ENCODE measurements at regions not wholly inside any gene's neighbourhood (a gene's known extent, or its start where the extent isn't known, plus 50 kb on each side); places are given as distances from the start of the nearest gene placed in this dataset.

- DNase-seq, result no peak
Observed at GRCh38 chr13:111519041-111519440, 198.6 kb downstream of the TEX29 start.

- DNase-seq, result no peak
Observed at GRCh38 chr13:111519490-111520170, 199.2 kb downstream of the TEX29 start.

DNA sequence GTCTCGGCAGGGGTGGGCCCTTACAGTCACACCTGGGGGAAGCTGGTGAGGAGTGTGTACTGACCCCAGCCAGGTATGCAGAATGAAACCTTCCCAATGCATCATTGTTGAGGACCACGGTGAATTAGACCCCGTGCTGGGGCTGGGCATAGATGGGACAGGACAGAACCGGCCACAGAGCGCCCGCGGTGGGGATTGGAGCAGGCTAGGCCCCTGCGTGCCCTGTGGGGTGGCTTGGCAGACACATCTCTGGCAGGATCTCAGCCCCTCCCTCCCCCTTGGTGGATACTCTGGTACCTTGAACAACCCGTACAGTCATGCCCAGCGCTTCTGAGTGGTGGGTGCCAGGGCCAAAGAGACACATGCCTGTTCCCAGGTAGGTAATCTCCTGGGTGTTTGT, 200.6 kb downstream of the TEX29 start:
- DNase-seq, result no peak

GRCh38 chr13:111521691-111522229, 201.3 kb downstream of the TEX29 start:
- no peak for DNase-seq

DNA sequence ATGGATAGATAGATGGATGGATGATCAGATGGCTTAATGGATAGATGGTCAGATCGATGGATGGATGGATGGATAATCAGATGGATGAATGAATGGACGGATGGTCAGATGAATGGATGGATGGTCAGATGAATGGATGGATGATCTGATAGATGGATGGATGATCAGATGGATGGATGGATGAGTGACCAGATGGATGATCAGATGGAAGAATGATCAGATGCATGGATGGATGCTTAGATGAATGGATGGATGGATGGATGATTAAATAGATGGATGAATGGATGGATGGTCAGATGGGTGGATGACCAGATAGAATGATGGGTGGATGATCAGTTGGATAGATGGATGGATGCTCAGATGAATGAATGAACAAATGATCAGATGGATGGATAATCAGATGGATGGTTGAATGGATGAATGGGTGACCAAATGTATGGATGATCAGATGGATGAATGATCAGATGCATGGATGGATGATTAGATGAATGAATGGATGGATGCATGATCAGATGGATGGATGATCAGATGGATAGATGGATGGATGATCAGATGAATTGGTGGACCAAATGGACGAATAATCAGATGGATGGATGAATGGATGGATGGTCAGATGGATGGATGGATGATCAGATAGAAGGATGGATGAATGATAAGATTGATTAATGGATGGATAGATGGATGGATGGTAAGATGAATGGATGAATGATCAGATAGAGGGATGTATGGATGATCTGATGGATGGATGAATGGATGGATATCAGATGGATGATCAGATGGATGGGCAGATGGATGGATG, 205.1 kb downstream of the TEX29 start:
- no peak for DNase-seq

GRCh38 chr13:111526922-111527321, 206.5 kb downstream of the TEX29 start:
- DNase-seq, result no peak

GRCh38 chr13:111527614-111528229, 207.3 kb downstream of the TEX29 start:
- no peak for DNase-seq

DNA sequence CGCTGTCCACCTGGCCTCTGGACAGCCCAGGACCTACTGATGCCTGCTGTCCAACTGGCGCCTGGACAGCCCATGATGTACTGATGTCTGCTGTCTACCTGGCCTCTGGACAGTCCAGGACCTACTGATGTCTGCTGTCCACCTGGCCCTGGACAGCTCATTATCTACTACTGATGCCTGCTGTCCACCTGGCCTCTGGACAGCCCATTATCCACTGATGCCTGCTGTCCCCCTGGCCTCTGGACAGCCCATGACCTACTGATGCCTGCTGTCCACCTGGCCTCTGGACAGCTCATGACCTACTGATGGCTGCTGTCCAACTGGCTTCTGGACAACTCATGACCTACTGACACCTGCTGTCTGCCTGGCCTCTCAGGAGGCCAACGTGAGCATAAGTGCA, 208.1 kb downstream of the TEX29 start:
- DNase-seq, result no peak

GRCh38 chr13:111530137-111530870, 209.9 kb downstream of the TEX29 start:
- no peak for DNase-seq

DNA sequence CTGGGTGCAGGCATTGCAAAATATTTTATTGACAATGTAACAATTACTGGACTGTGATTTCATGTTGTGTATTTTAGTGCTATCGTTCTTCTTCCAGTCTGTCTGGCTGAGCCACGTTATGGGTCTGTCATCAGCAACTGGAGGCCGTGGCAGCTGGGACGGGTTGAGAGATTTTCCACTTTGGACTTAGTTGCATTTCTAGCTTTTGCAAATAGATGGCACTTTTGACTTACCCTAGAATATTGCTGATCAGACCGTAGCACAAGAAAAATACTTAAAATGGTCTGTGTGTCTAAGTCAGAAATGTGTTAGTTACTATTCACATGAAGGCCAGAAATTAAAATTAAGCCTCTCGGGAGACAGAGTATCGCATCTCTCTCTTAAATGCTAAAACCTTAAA, 211.1 kb downstream of the TEX29 start:
- DNase-seq, result no peak

GRCh38 chr13:111532111-111532510, 211.7 kb downstream of the TEX29 start:
- no peak for DNase-seq

- DNase-seq, result no peak
Observed at GRCh38 chr13:111533900-111534683, 213.7 kb downstream of the TEX29 start.

- DNase-seq, result no peak
Observed at GRCh38 chr13:111534751-111535522, 214.5 kb downstream of the TEX29 start.

- no peak for DNase-seq
Observed at GRCh38 chr13:111535523-111535811, 215.0 kb downstream of the TEX29 start.

- DNase-seq, result no peak
Observed at GRCh38 chr13:111536075-111536642, 215.7 kb downstream of the TEX29 start.

DNA sequence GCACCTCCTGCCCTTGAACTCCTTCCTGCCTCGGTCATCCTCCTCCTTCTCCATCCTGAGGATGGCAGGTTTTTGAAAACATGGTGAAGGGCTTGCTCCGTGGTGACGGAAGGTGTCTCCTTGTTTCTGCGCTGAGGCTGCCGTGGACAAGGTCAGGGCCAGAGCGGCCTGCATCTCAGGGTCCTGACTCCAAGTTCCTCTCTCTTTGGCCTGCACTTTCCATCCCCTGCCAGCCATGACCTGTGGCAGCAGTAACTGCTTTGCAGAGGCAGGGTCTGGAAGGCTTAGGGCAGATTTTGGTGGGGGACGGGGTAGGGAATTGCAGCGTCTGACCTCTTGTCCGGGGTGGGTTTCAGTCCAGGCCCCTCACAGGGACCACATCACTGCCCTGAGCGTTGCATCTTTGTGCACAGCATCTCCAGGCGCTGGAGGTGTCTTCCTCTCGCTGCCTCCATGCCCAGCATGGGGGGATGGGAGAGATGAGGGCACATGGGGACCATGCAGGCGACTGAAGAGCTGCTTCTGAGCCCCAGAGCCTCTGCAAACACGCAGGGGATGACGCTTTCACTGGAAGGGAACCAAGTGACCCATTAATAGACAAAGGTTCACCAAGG, 216.8 kb downstream of the TEX29 start:
- DNase-seq, result no peak

DNA sequence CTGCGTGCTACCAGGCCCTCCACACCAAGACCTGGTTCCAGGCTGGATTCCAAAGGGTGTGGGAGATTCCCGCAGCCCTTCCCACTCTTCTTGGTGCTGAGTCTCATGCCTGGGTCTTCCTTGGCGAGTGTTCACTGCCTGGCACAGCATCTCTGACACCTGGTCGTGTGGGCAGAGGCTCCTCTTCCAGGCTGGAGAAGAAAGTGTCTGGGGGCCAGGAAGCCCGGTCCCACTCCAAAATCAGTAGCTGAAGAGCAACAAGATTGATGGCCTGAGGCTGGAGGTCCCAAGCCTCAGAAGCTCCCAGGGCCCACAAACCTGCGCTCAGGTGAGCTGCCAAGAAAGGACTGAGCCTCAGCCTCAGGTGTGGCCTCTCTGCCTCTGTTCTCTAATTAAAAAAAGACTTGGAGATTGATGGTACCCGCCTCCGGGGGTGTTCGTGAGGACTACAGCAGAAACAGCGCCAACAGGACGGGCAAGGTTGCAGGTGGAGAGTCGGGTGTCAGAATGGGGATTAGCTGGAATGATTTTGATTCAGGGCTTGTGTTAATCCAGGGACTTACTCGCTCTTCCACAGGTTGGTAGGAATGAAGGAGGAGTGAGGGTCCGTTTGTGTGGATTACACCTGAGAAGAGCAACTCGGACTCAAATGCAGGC, 217.5 kb downstream of the TEX29 start:
- DNase-seq, result no peak

GRCh38 chr13:111539252-111539651, 218.8 kb downstream of the TEX29 start:
- no peak for DNase-seq

DNA sequence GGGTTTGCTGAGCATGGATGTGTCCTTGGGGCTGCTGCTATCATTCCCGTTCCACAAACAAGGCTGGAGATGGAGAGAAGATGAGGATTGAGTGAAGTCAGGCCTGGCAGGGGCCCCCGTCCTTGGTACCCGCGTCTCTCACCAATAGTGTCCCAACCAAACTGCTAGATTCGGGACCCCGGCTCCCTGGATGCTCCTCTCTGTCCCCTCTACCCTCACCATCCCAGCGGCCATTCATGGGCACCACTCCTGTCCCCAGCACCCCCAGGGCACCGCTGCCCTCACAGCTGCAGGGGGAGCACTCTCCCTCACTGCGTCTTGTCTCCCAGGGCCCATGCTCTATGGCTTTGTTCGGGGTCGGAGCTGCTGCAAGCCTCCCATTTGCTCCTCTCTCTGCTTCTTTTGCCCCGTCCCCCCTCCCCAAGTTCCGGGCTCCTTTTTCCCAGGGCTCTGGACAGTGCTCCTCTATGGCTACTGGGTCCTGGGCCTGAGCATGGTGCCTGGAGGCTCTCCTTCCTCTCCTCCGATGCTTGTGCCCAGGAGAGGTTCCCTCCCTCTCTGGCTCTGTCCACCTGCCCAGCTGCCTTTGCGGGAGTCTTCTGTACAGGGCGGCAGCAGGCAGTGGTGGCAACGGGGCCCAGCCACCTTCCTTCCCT, 219.5 kb downstream of the TEX29 start:
- no peak for DNase-seq

DNA sequence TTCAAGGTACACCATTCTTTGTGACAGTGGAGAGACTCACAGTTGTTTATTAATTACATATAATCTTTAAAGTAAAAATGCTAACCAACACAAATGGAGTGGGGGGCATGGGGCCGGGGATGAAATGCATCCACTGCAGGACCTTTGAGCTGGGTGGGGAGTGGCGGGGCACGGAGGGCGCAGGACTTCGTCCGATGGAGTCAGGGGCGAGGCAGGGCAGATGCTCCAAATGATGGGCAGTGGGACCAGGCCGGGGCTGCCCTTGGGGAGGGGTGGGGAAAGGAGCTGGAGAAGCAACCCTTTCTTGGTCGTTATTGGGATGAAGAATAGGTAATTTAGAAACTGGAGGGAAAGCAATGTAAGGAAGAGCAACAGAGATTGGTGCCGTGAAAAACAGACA, 220.0 kb downstream of the TEX29 start:
- DNase-seq, result no peak
